ENCODE measurements at regions not wholly inside any gene's neighbourhood (a gene's known extent, or its start where the extent isn't known, plus 50 kb on each side); places are given as distances from the start of the nearest gene placed in this dataset.

DNA sequence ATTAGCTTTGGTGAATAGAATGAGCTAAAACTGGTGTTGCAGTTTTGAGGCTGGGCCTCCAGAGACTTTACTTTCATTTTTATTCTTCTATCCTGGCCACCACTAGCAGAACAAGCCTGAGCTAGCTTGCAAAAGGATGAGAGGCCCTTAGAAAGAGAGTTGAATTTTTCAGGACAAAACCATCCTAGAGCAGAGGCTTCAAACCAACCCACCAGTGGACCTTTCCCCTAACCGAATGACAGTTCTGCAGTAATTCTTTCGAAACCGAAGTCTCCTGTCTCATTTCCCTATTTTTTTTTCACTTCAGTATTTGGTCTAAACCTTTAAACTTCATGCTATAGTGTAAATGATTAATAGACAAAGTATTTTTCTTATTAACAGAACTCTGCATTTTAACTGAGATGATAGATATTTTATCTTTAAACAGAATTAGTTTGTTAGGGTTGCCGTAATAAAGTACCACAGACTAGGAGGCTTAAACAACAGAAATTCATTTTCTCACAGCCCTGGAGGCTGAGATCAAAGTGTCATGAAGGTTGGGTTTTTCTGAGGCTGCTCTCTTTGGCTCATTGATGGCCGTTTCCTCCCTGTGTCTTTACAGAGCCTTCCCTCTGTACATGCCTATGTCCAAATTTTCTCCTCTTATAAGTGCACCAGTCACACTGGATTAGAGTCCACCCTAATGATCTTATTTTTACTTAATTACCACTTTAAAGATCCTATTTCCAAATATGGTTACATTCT lies 80.6 kb upstream of the PAK5 start:
- DNase-seq = no peak

- no peak for DNase-seq
These were observed 79.5 kb upstream of the PAK5 start for GRCh38 chr20:9918348-9918747.

DNA sequence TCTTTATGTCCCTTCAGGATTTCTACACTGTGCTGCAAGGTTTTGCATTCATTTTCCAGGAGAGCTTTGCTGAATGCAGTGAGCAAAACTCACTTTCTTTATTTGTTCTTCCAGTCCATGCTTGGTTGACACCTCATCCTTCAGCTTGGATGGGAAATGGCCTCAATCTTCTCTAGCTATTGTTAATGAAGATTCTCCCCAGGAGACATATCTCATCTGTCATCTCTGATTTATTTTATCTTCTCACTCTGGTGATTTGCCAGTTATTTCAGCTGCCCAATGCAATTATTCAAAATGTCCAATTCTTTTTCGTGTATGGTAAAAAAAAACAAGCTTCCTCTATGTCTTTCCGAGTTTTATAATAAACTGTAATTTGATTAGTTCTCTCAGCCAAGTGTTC lies 77.9 kb upstream of the PAK5 start:
- DNase-seq = no peak

DNA sequence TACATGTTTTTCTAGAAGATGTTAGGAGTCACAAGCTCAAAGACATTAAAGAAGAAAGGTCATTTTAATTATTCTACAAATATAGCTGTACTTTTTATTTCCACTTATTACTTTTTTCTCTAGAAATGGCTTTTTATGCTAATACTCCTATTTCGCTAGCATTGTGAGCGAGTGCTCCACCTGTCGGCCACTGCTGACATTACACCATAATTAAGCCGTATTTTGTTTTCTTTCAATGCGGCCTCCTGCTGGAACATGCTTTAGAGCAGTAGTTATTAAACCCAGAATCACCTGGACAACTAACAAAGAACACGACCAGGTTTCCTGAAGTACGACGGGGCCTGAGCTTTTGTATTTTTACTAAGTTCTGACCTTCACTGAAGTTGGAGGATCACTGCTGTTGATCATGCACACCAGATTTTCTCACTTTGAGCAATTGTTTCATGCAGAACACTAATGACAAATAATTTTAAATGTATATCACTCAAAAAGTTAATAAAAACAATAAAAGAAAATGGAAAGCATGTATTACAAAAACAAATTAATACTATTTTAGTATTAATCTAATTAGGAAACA lies 74.1 kb upstream of the PAK5 start:
- no peak for DNase-seq

- no peak for DNase-seq
These were observed 73.4 kb upstream of the PAK5 start for GRCh38 chr20:9912290-9912689.

GRCh38 chr20:9911519-9911918 lies 72.6 kb upstream of the PAK5 start:
- DNase-seq = no peak

DNA sequence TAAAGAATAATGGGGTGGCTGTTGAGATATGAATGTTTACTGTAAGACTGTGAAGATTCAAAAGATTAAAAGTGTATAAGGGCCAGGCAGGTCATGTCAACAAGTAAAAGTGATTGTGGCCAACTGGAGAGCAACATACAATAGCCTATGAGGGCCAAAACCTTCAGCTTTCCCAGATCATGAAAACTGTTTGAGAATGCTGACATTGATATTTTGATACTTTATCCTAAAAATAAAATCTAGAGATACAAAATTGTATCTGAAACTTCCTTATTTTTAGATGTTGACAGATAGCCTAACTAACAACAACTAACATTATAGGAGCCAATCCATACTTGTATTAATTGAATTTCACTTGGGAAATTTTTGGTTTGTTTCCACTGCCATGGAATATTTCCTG lies 70.3 kb upstream of the PAK5 start:
- no peak for DNase-seq

- no peak for DNase-seq
These were observed 64.3 kb upstream of the PAK5 start for GRCh38 chr20:9903048-9903655.

- no peak for DNase-seq
These were observed 50.5 kb upstream of the PAK5 start for GRCh38 chr20:9889270-9889981.
